OCI-LY3 (cell line): ENCODE measurements at regions not wholly inside any gene's neighbourhood (a gene's known extent, or its start where the extent isn't known, plus 50 kb on each side); places are given as distances from the start of the nearest gene placed in this dataset.

Experiments
- H2AFZ ChIP-seq: fragments of 200-600, 300-600 bp; shearing (Covaris generic); 2 replicates; pipeline ENCODE4 v1.6.0; 2014; ENCODE audit warnings: antibody characterized with exemption, low read depth, low read length
- H3K27ac ChIP-seq: fragments of 200-600, 300-600 bp; sonication (generic); 2 replicates; pipeline ENCODE4 v1.5.1; 2014; ENCODE audit warnings: mild to moderate bottlenecking, low read length, moderate library complexity, mixed read lengths
- H3K27me3 ChIP-seq: fragments of 200-600, 300-600 bp; sonication (generic); 2 replicates; pipeline ENCODE4 v1.6.1; 2014; ENCODE audit warnings: low read depth, low read length, mixed read lengths
- H3K36me3 ChIP-seq: fragments of 200-600, 300-600 bp; sonication (generic); replicated peaks from 2 replicates; pipeline ENCODE3; 2014; ENCODE audit warnings: low read depth, low read length, mixed read lengths
- H3K4me1 ChIP-seq: fragments of 300-600, 200-600 bp; sonication (generic); 2 replicates; pipeline ENCODE4 v1.6.1; 2014; ENCODE audit warnings: low read length, mixed read lengths
- H3K4me2 ChIP-seq: fragments of 200-600, 300-600 bp; sonication (generic); 2 replicates; pipeline ENCODE4 v1.6.1; 2014; ENCODE audit warnings: low read length, mixed read lengths
- H3K4me3 ChIP-seq: fragments of 300-600, 200-600 bp; sonication (generic); 2 replicates; pipeline ENCODE4 v1.5.1; 2014; ENCODE audit warnings: antibody characterized with exemption, mild to moderate bottlenecking, low read length, moderate library complexity
- H3K79me2 ChIP-seq: fragments of 300-600, 200-600 bp; shearing (Covaris generic); 2 replicates; pipeline ENCODE4 v1.6.1; 2014; ENCODE audit warnings: mild to moderate bottlenecking, low read length, mixed read lengths
- H3K9ac ChIP-seq: fragments of 300-600, 200-600 bp; shearing (Covaris generic); 2 replicates; pipeline ENCODE4 v1.6.0; 2014; ENCODE audit warnings: mild to moderate bottlenecking, low read length, moderate library complexity
- H3K9me3 ChIP-seq: fragments of 200-600, 300-600 bp; shearing (Covaris generic); 2 replicates; pipeline ENCODE4 v1.6.1; 2014; ENCODE audit warnings: low read length, mixed read lengths; ENCODE audit not compliant: insufficient read depth
- H4K20me1 ChIP-seq: fragments of 200-600, 300-600 bp; sonication (generic); 2 replicates; pipeline ENCODE4 v1.6.1; 2016; ENCODE audit warnings: low read length, mixed read lengths; ENCODE audit not compliant: insufficient read depth
- EZH2phosphoT487 ChIP-seq: fragments of 200-600 bp; shearing (Covaris generic); IDR thresholded peaks from 2 replicates; pipeline ENCODE4 v1.6.1; 2018; ENCODE audit warnings: antibody characterized with exemption, mixed run types, low read depth
- TF ChIP-seq, protein P1 (sequence below): fragments of 200-600, 300-600 bp; sonication (generic); IDR thresholded peaks from 2 replicates; pipeline ENCODE4 v1.5.1; 2014; ENCODE audit warnings: antibody characterized with exemption, low read length, low read depth

DNA sequence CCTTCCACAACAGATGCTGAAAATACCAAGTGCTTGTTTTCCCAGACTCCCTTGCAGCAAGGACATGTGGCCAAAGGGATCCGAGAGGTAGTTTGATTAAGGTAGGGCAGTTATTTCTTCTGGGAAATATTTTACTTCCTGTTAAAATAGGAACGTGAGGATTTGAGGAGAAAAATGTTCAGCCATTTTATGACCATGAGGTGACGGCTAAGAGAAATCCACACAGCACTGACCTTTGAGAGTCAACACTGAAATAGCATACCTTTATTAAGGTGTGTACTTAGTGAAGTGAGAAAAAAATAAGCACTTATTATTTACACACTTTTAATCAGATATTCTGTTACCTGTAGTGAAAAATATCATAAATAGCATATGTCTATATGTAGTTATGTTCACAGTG lies 133.9 kb downstream of the PPP1R3A start:
- H3K9me3 ChIP-seq = no peaks in the 10 kb centered on the region
- peaks cover 6% of the 10 kb centered on the region for H3K4me1 ChIP-seq
- H4K20me1 ChIP-seq = no peaks in the 10 kb centered on the region
- no peaks in the 10 kb centered on the region for H3K36me3 ChIP-seq
- no peaks in the 10 kb centered on the region for H3K79me2 ChIP-seq
- H2AFZ ChIP-seq = no peak overlapping the region
- no peak overlapping the region for H3K4me3 ChIP-seq
- no peak for TF ChIP-seq EZH2phosphoT487
- TF ChIP-seq, protein P1, sequence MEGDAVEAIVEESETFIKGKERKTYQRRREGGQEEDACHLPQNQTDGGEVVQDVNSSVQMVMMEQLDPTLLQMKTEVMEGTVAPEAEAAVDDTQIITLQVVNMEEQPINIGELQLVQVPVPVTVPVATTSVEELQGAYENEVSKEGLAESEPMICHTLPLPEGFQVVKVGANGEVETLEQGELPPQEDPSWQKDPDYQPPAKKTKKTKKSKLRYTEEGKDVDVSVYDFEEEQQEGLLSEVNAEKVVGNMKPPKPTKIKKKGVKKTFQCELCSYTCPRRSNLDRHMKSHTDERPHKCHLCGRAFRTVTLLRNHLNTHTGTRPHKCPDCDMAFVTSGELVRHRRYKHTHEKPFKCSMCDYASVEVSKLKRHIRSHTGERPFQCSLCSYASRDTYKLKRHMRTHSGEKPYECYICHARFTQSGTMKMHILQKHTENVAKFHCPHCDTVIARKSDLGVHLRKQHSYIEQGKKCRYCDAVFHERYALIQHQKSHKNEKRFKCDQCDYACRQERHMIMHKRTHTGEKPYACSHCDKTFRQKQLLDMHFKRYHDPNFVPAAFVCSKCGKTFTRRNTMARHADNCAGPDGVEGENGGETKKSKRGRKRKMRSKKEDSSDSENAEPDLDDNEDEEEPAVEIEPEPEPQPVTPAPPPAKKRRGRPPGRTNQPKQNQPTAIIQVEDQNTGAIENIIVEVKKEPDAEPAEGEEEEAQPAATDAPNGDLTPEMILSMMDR = no peak
- no peak overlapping the region for H3K9ac ChIP-seq
- no peak overlapping the region for H3K27ac ChIP-seq
- H3K27me3 ChIP-seq = no peaks in the 10 kb centered on the region
- no peak overlapping the region for H3K4me2 ChIP-seq

DNA sequence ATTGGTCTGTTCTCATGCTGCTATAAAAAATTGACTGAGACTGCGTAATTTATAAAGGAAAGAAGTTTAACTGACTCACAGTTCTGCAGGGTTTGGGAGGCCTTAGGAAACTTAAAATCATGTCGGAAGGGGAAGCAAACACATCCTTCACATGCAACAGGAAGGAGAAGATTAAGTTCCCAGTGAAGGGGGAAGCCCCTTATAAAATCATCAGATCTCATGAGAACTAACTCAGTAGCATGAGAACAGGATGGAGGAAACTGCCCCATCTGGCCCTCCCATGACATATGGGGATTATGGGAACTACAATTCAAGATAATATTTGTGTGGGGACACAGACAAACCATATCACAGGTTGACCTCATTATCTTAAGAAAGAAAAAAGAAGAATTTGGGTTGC lies 134.5 kb downstream of the PPP1R3A start:
- 0 out of 2 replicates have a peak overlapping the region, but pooled peaks have one; percentile 22 for H2AFZ ChIP-seq
- no peaks in the 10 kb centered on the region for H3K27me3 ChIP-seq
- no peak overlapping the region for H3K9ac ChIP-seq
- no peaks in the 10 kb centered on the region for H3K79me2 ChIP-seq
- no peaks in the 10 kb centered on the region for H4K20me1 ChIP-seq
- H3K4me3 ChIP-seq = no peak overlapping the region
- H3K27ac ChIP-seq = no peak overlapping the region
- peak overlapping the region; percentile 28 for H3K4me2 ChIP-seq
- peaks cover 6% of the 10 kb centered on the region for H3K4me1 ChIP-seq
- no peaks in the 10 kb centered on the region for H3K36me3 ChIP-seq
- no peaks in the 10 kb centered on the region for H3K9me3 ChIP-seq
- TF ChIP-seq EZH2phosphoT487 = no peak
- TF ChIP-seq, protein P1 = no peak

DNA sequence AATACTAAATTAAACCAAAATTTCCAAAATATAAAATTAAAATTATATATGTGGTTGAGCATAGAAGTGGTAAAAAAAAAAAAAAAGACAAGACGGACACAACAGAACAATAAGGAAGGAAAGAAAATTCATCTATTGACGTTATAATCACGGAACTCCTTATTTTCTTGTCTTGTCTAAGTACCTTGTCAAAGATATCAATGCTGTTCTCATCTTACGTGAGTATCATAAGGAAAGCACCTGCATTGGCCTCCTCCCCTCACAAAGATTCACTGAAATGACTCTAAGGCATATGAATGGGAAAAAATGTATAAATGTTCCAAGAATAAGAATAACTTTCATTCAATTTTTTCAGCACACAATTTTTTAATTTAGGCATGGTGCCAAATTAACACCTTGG lies 135.4 kb downstream of the PPP1R3A start:
- Histone ChIP-seq H3K4me2 (no peak overlapping the region), H3K27ac (no peak overlapping the region), H3K4me1 (peaks cover 6% of the 10 kb centered on the region), H3K27me3 (no peaks in the 10 kb centered on the region), H3K36me3 (no peaks in the 10 kb centered on the region), H3K9me3 (no peaks in the 10 kb centered on the region), H3K79me2 (no peaks in the 10 kb centered on the region), H2AFZ (no peak overlapping the region), H3K9ac (no peak overlapping the region), H3K4me3 (no peak overlapping the region), H4K20me1 (no peaks in the 10 kb centered on the region)
- no peak for TF ChIP-seq EZH2phosphoT487
- TF ChIP-seq, protein P1 = no peak

DNA sequence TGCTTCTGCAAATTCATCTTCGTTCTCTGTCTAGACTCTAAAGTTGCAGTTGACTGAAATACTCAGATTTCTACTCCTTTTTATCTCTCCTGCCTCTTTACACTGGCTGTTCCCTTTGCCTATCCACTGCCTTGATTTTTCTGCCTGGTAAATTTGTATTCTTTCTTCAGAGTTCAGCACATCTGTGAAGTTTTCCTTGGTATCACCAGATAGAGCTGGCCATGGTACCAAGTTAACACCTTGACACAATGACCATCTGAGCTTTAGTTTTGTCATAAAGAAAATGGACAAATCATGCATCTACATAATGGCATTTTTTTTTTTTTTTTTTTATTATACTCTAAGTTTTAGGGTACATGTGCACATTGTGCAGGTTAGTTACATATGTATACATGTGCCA lies 143.0 kb downstream of the PPP1R3A start:
- no peaks in the 10 kb centered on the region for H3K79me2 ChIP-seq
- no peaks in the 10 kb centered on the region for H4K20me1 ChIP-seq
- no peak overlapping the region for H3K4me3 ChIP-seq
- no peaks in the 10 kb centered on the region for H3K36me3 ChIP-seq
- TF ChIP-seq EZH2phosphoT487 = no peak
- TF ChIP-seq, protein P1 = no peak
- H3K9ac ChIP-seq = no peak overlapping the region
- no peak overlapping the region for H3K4me2 ChIP-seq
- H3K27me3 ChIP-seq = no peaks in the 10 kb centered on the region
- H2AFZ ChIP-seq = no peak overlapping the region
- H3K9me3 ChIP-seq = no peaks in the 10 kb centered on the region
- peaks cover 4% of the 10 kb centered on the region for H3K4me1 ChIP-seq
- H3K27ac ChIP-seq = no peak overlapping the region
